ENCODE measurements at regions not wholly inside any gene's neighbourhood (a gene's known extent, or its start where the extent isn't known, plus 50 kb on each side); places are given as distances from the start of the nearest gene placed in this dataset.

DNA sequence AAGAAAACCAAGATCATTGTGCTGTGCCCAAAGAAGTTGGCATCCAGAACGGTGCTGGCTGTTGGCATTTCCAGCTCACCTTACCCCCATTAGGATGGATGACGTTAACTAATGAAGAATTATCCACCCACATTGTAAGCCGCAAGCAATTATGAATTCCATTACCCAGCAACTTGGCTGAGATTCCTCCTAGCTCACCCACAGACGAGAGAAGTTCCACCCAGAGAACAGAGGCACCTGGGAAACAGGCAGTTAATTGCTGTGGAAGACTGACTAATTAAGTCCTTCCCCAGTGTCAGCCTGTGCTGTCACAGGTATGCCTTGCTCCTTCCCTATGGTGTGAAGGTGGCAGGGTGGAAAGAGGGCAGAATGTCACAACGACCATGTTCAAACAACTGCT, 456.2 kb upstream of the CDH5 start:
- ChIA-PET POLR2A (ENCODE audit: unreplicated experiment) (no interaction called here), CTCF (no interaction called here)
- Histone ChIP-seq H3K9me2 (replicated peaks; ENCODE audit: low read length) (no peaks in the 10 kb centered on the region), H3K9me3 (ENCODE audit: low read length) (no peaks in the 10 kb centered on the region), H3K4me3 (ENCODE audit: low read length) (no peak overlapping the region), H3K9ac (ENCODE audit: low read length) (no peak overlapping the region), H3K4me2 (ENCODE audit: low read length) (no peak overlapping the region), H3K27me3 (ENCODE audit: low read length) (no peaks in the 10 kb centered on the region), H3F3A (ENCODE audit: low read length, unreplicated experiment) (no peaks in the 10 kb centered on the region), H3K79me2 (ENCODE audit: low read length) (no peaks in the 10 kb centered on the region), H2AFZ (ENCODE audit: low read length) (no peak overlapping the region), H3K4me1 (ENCODE audit: insufficient read depth, low read length) (no peaks in the 10 kb centered on the region), H4K20me1 (ENCODE audit: low read length) (no peaks in the 10 kb centered on the region), H3K27ac (ENCODE audit: low read length) (no peak overlapping the region), H3K36me3 (ENCODE audit: low read depth, low read length) (no peaks in the 10 kb centered on the region)
- TF ChIP-seq EZH2phosphoT487 (IDR thresholded peaks at IDR 0.05; ENCODE audit: borderline replicate concordance, low read length) (no peak), EZH2 (IDR thresholded peaks at IDR 0.05; ENCODE audit: low read length, unreplicated experiment) (no peak)
- TF ChIP-seq, protein P1, sequence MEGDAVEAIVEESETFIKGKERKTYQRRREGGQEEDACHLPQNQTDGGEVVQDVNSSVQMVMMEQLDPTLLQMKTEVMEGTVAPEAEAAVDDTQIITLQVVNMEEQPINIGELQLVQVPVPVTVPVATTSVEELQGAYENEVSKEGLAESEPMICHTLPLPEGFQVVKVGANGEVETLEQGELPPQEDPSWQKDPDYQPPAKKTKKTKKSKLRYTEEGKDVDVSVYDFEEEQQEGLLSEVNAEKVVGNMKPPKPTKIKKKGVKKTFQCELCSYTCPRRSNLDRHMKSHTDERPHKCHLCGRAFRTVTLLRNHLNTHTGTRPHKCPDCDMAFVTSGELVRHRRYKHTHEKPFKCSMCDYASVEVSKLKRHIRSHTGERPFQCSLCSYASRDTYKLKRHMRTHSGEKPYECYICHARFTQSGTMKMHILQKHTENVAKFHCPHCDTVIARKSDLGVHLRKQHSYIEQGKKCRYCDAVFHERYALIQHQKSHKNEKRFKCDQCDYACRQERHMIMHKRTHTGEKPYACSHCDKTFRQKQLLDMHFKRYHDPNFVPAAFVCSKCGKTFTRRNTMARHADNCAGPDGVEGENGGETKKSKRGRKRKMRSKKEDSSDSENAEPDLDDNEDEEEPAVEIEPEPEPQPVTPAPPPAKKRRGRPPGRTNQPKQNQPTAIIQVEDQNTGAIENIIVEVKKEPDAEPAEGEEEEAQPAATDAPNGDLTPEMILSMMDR (conservative IDR thresholded peaks at IDR 0.05; ENCODE audit: low read depth, low read length) = no peak
- ATAC-seq = no peak
- intact Hi-C loops (cut with micrococcal nuclease) = no loop called here
- no peak for DNase-seq
- BruUV-seq (replicated peaks) = no TSS peak

DNA sequence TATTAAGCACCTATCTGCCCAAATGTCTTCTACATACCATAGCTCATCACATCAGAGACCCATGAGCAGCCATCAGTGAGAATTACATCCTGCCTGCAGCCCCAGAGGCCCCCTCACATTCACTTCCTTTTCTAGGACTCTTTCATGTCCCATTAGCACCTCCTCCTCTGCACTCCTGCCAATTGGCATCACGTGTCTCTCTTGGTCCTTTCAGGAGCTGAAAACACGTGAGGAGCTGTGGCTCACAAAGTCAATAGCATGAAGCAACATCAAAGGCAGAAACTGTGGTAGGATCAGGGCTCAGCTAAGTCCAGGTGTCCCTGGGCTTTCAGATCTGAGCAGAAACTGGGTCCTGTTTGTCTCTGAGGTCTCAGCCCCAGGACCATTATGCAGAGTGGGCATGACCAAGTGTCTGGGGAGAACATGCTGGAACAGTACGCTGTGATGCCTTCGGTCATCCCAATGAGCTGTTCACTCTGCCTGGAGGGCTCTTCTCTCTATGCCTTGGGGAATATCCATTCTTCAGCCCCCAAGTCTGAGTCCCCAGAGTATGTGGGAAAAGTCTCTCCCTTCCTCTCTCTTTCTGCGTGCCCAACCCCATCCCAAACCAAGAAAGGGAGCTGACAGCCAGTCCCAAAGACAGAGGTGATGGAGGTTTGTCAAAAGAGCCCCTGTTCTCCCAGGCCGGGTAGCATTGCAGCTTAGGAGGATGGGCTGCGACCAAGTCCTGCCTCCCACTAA, 457.0 kb upstream of the CDH5 start:
- H3K36me3 ChIP-seq (ENCODE audit: low read depth, low read length) = no peaks in the 10 kb centered on the region
- no peak overlapping the region for H2AFZ ChIP-seq (ENCODE audit: low read length)
- no peaks in the 10 kb centered on the region for H3F3A ChIP-seq (ENCODE audit: low read length, unreplicated experiment)
- H3K9ac ChIP-seq (ENCODE audit: low read length) = no peak overlapping the region
- H3K79me2 ChIP-seq (ENCODE audit: low read length) = no peaks in the 10 kb centered on the region
- intact Hi-C loops (cut with micrococcal nuclease) = no loop called here
- H3K9me2 ChIP-seq (replicated peaks; ENCODE audit: low read length) = no peaks in the 10 kb centered on the region
- H4K20me1 ChIP-seq (ENCODE audit: low read length) = no peaks in the 10 kb centered on the region
- H3K27me3 ChIP-seq (ENCODE audit: low read length) = no peaks in the 10 kb centered on the region
- H3K4me1 ChIP-seq (ENCODE audit: insufficient read depth, low read length) = no peaks in the 10 kb centered on the region
- TF ChIP-seq EZH2 (IDR thresholded peaks at IDR 0.05; ENCODE audit: low read length, unreplicated experiment) (no peak), EZH2phosphoT487 (IDR thresholded peaks at IDR 0.05; ENCODE audit: borderline replicate concordance, low read length) (no peak)
- TF ChIP-seq, protein P1 (conservative IDR thresholded peaks at IDR 0.05; ENCODE audit: low read depth, low read length) = no peak
- DNase-seq (no peak), ATAC-seq (no peak)
- ChIA-PET CTCF (no interaction called here), POLR2A (ENCODE audit: unreplicated experiment) (no interaction called here)
- H3K4me2 ChIP-seq (ENCODE audit: low read length) = no peak overlapping the region
- H3K27ac ChIP-seq (ENCODE audit: low read length) = no peak overlapping the region
- H3K4me3 ChIP-seq (ENCODE audit: low read length) = no peak overlapping the region
- H3K9me3 ChIP-seq (ENCODE audit: low read length) = no peaks in the 10 kb centered on the region
- BruUV-seq (replicated peaks) = no TSS peak

DNA sequence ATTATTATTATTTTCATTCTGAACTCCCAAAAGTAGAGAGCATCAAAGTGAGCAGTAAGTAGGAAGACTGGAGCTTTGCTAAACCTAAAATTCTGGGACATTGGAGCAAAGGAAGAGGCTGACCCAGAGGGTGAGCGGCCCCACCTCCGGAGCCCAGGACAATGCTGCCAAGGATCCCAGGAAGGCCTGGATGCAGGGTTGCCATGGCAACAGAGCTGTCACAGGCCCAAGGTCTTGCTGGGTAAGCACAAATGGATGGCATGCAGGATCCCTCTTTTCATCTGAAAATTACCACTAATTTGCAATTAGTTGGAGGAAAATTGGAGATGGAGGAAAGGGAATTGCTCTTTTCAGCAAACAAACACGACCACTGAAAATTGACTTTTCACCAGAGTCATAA, 457.9 kb upstream of the CDH5 start:
- H4K20me1 ChIP-seq (ENCODE audit: low read length) = no peaks in the 10 kb centered on the region
- no peak overlapping the region for H2AFZ ChIP-seq (ENCODE audit: low read length)
- ChIA-PET CTCF (no interaction called here), POLR2A (ENCODE audit: unreplicated experiment) (no interaction called here)
- H3K4me3 ChIP-seq (ENCODE audit: low read length) = no peak overlapping the region
- intact Hi-C loops (cut with micrococcal nuclease) = no loop called here
- DNase-seq = no peak
- TF ChIP-seq EZH2 (IDR thresholded peaks at IDR 0.05; ENCODE audit: low read length, unreplicated experiment) (no peak), EZH2phosphoT487 (IDR thresholded peaks at IDR 0.05; ENCODE audit: borderline replicate concordance, low read length) (no peak)
- TF ChIP-seq, protein P1 (conservative IDR thresholded peaks at IDR 0.05; ENCODE audit: low read depth, low read length) = no peak
- H3K27ac ChIP-seq (ENCODE audit: low read length) = no peak overlapping the region
- no peaks in the 10 kb centered on the region for H3K79me2 ChIP-seq (ENCODE audit: low read length)
- no peaks in the 10 kb centered on the region for H3F3A ChIP-seq (ENCODE audit: low read length, unreplicated experiment)
- no peaks in the 10 kb centered on the region for H3K9me2 ChIP-seq (replicated peaks; ENCODE audit: low read length)
- no peak overlapping the region for H3K4me2 ChIP-seq (ENCODE audit: low read length)
- BruUV-seq (replicated peaks) = no TSS peak
- no peaks in the 10 kb centered on the region for H3K27me3 ChIP-seq (ENCODE audit: low read length)
- ATAC-seq = no peak
- no peaks in the 10 kb centered on the region for H3K4me1 ChIP-seq (ENCODE audit: insufficient read depth, low read length)
- no peaks in the 10 kb centered on the region for H3K9me3 ChIP-seq (ENCODE audit: low read length)
- H3K36me3 ChIP-seq (ENCODE audit: low read depth, low read length) = no peaks in the 10 kb centered on the region
- no peak overlapping the region for H3K9ac ChIP-seq (ENCODE audit: low read length)
